ENCODE measurements at regions not wholly inside any gene's neighbourhood (a gene's known extent, or its start where the extent isn't known, plus 50 kb on each side); places are given as distances from the start of the nearest gene placed in this dataset.

DNA sequence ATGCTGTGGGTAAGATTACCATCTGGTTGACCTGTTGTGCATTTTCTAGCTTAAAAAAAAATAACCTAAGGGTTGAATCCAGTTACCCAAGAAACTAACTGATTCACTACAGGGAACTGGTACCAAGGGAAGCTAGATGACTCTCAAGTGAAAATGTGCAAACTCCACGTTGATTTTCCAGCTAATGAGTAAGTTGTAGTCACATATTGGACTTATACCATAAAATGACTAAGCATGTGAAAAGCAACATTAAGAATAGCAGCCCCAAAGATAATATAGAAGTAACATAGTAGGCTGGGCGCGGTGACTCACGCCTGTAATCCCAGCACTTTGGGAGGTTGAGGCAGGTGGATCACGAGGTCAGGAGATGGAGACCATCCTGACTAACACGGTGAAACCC is 270.9 kb downstream of the SPRY1 start:
- Histone ChIP-seq H3K4me3 (ENCODE audit: low read length in 2 of 2) (no peak overlapping the region), H3K36me3 (ENCODE audit: insufficient read depth, low read length) (no peaks in the 10 kb centered on the region), H3K27me3 (ENCODE audit: insufficient read depth, low read length) (no peaks in the 10 kb centered on the region), H3K27ac (ENCODE audit: low read depth, low read length) (no peak overlapping the region), H3K9me3 (ENCODE audit: control insufficient read depth in 1 of 2, low read length in 2 of 2) (no peaks in the 10 kb centered on the region), H3K4me1 (ENCODE audit: insufficient read depth, low read length) (no peaks in the 10 kb centered on the region)
- Mint-ChIP-seq H3K27ac (no peak overlapping the region), H3K9me3 (no peaks in the 10 kb centered on the region), H3K4me3 (no peak overlapping the region), H3K36me3 (no peaks in the 10 kb centered on the region), H3K27me3 (peaks cover 2 to 4% of the 10 kb centered on the region in 2 donors), H3K4me1 (peaks cover 1 to 7% (median 5%) of the 10 kb centered on the region in 4 donors)
- no peak for DNase-seq
- ChIA-PET POLR2A (ENCODE audit: partially characterized antibody) (no interaction called here), CTCF (ENCODE audit: partially characterized antibody) (no interaction called here)
- intact Hi-C loops (cut with micrococcal nuclease): no loop called here

GRCh38 chr4:123667991-123668390 is 271.4 kb downstream of the SPRY1 start:
- Histone ChIP-seq H3K9me3 (ENCODE audit: control insufficient read depth in 1 of 2, low read length in 2 of 2) (no peaks in the 10 kb centered on the region), H3K27ac (ENCODE audit: low read depth, low read length) (no peak overlapping the region), H3K27me3 (ENCODE audit: insufficient read depth, low read length) (no peaks in the 10 kb centered on the region), H3K4me3 (ENCODE audit: low read length in 2 of 2) (no peak overlapping the region), H3K4me1 (ENCODE audit: insufficient read depth, low read length) (no peaks in the 10 kb centered on the region), H3K36me3 (ENCODE audit: insufficient read depth, low read length) (no peaks in the 10 kb centered on the region)
- H3K27ac Mint-ChIP-seq: no peak overlapping the region
- H3K27me3 Mint-ChIP-seq: peaks cover 2 to 4% of the 10 kb centered on the region in 2 donors
- no peaks in the 10 kb centered on the region for H3K9me3 Mint-ChIP-seq
- ChIA-PET POLR2A (ENCODE audit: partially characterized antibody) (no interaction called here), CTCF (ENCODE audit: partially characterized antibody) (no interaction called here)
- H3K36me3 Mint-ChIP-seq: no peaks in the 10 kb centered on the region
- H3K4me3 Mint-ChIP-seq: no peak overlapping the region
- intact Hi-C loops (cut with micrococcal nuclease): no loop called here
- peaks cover 1 to 7% (median 5%) of the 10 kb centered on the region in 4 donors for H3K4me1 Mint-ChIP-seq
- DNase-seq: no peak

GRCh38 chr4:123671636-123672404 is 275.2 kb downstream of the SPRY1 start:
- Mint-ChIP-seq H3K9me3 (peaks cover 0 to 1% (median 0%) of the 10 kb centered on the region in 8 donors), H3K36me3 (no peaks in the 10 kb centered on the region), H3K4me3 (peak overlapping the region in 2 of 8 donors; percentile 2 to 51), H3K27ac (no peak overlapping the region), H3K4me1 (peaks cover 1 to 7% (median 5%) of the 10 kb centered on the region in 4 donors), H3K27me3 (peaks cover 0 to 1% of the 10 kb centered on the region in 2 donors)
- Histone ChIP-seq H3K27me3 (ENCODE audit: insufficient read depth, low read length) (no peaks in the 10 kb centered on the region), H3K27ac (ENCODE audit: low read depth, low read length) (no peak overlapping the region), H3K4me3 (ENCODE audit: low read length in 2 of 2) (no peak overlapping the region), H3K36me3 (ENCODE audit: insufficient read depth, low read length) (no peaks in the 10 kb centered on the region), H3K4me1 (ENCODE audit: insufficient read depth, low read length) (no peaks in the 10 kb centered on the region), H3K9me3 (ENCODE audit: control insufficient read depth in 1 of 2, low read length in 2 of 2) (no peaks in the 10 kb centered on the region)
- POLR2A ChIA-PET (ENCODE audit: partially characterized antibody): no interaction called here
- intact Hi-C loops (cut with micrococcal nuclease): no loop called here
- CTCF ChIA-PET (ENCODE audit: partially characterized antibody): interaction anchor here (0.9 to 1.9 kb wide), 2 partner anchors 18 to 108 kb away, joined by 3 to 7 read pairs; no protein-coding TSS in a partner anchor
- DNase-seq: no peak

DNA sequence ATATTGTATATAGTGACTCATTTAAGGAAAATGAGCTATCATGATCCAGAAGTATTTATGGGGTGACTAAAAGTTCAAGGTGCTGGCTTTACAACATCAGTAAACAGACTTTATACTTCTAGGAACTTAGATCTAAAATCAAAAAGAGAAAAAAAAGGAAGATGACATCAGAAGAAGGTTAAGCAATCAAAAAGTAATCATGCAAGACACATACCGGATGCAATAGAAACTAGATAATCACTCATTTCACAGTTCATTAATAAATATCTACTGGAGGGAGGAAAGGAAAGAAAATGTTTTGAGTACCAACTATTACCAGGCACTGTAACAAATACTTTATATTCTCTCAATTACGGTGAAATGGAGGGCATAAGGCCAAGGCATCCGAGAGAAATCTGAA is 276.4 kb downstream of the SPRY1 start:
- H3K4me1 Mint-ChIP-seq: peaks cover 1 to 7% (median 5%) of the 10 kb centered on the region in 4 donors
- DNase-seq: no peak
- no peak overlapping the region for H3K4me3 Mint-ChIP-seq
- intact Hi-C loops (cut with micrococcal nuclease): no loop called here
- POLR2A ChIA-PET (ENCODE audit: partially characterized antibody): no interaction called here
- Histone ChIP-seq H3K9me3 (ENCODE audit: control insufficient read depth in 1 of 2, low read length in 2 of 2) (no peaks in the 10 kb centered on the region), H3K36me3 (ENCODE audit: insufficient read depth, low read length) (no peaks in the 10 kb centered on the region), H3K4me3 (ENCODE audit: low read length in 2 of 2) (no peak overlapping the region), H3K27ac (ENCODE audit: low read depth, low read length) (no peak overlapping the region), H3K4me1 (ENCODE audit: insufficient read depth, low read length) (no peaks in the 10 kb centered on the region), H3K27me3 (ENCODE audit: insufficient read depth, low read length) (no peaks in the 10 kb centered on the region)
- no peaks in the 10 kb centered on the region for H3K27me3 Mint-ChIP-seq
- H3K27ac Mint-ChIP-seq: no peak overlapping the region
- H3K36me3 Mint-ChIP-seq: no peaks in the 10 kb centered on the region
- CTCF ChIA-PET (ENCODE audit: partially characterized antibody): interaction anchor here (1.9 kb wide), 1 partner anchor 109 kb away, joined by 7 read pairs; no protein-coding TSS in a partner anchor
- peaks cover 0 to 1% (median 0%) of the 10 kb centered on the region in 8 donors for H3K9me3 Mint-ChIP-seq

- no peak for DNase-seq
- peak overlapping the region in 1 of 7 donors; percentile 3 for H3K27ac Mint-ChIP-seq
- CTCF ChIA-PET (ENCODE audit: partially characterized antibody): no interaction called here
- Histone ChIP-seq H3K4me3 (ENCODE audit: low read length in 2 of 2) (no peak overlapping the region), H3K27ac (ENCODE audit: low read depth, low read length) (no peak overlapping the region), H3K36me3 (ENCODE audit: insufficient read depth, low read length) (no peaks in the 10 kb centered on the region), H3K4me1 (ENCODE audit: insufficient read depth, low read length) (no peaks in the 10 kb centered on the region), H3K9me3 (ENCODE audit: control insufficient read depth in 1 of 2, low read length in 2 of 2) (no peaks in the 10 kb centered on the region), H3K27me3 (ENCODE audit: insufficient read depth, low read length) (no peaks in the 10 kb centered on the region)
- peaks cover 0 to 1% (median 0%) of the 10 kb centered on the region in 8 donors for H3K9me3 Mint-ChIP-seq
- intact Hi-C loops (cut with micrococcal nuclease): no loop called here
- no peak overlapping the region for H3K4me3 Mint-ChIP-seq
- H3K36me3 Mint-ChIP-seq: no peaks in the 10 kb centered on the region
- POLR2A ChIA-PET (ENCODE audit: partially characterized antibody): no interaction called here
- H3K27me3 Mint-ChIP-seq: peaks cover under 1 to 3% of the 10 kb centered on the region in 2 donors
- peaks cover 1 to 7% (median 5%) of the 10 kb centered on the region in 4 donors for H3K4me1 Mint-ChIP-seq
Measured at GRCh38 chr4:123673971-123674370, 277.4 kb downstream of the SPRY1 start.

DNA sequence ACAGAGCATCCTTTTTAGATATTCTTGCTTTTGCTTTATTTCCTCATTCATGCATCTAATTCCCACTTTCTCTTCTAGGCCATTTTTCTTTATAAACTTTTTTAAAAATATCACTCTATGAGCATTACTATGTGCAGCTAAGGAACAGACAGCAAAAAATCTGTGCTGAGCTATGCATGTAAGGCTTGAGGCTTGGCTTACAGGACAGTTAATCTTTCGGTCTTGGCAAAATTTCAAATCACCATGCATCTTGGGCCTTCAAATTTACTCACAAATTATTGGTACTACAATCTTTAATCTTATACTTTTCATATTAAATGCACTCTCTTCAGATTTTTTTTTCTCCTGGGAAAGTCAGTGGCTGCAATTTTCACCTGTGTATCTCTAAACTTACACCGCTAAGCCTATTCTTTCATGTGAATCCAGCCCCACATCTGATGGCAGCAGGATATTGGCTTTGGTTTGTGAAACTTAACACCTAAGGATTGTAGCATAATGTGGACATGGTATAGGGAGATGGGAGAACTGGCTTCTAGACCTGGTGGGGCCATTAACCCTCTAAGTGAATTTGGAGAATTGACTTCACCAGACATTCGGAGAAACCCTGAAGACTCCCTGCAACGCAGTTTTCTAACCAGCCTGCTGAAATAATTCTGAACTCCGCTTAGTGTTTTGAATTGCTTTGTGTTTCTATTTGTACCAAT is 278.3 kb downstream of the SPRY1 start:
- Mint-ChIP-seq H3K27ac (no peak overlapping the region), H3K36me3 (no peaks in the 10 kb centered on the region), H3K4me3 (no peak overlapping the region), H3K4me1 (peaks cover 1 to 7% (median 5%) of the 10 kb centered on the region in 4 donors), H3K27me3 (peaks cover 3% of the 10 kb centered on the region in 2 donors), H3K9me3 (peaks cover 0 to 1% (median 0%) of the 10 kb centered on the region in 8 donors)
- H3K4me1 ChIP-seq (ENCODE audit: insufficient read depth, low read length): no peaks in the 10 kb centered on the region
- CTCF ChIA-PET (ENCODE audit: partially characterized antibody): no interaction called here
- H3K27ac ChIP-seq (ENCODE audit: low read depth, low read length): no peak overlapping the region
- no peaks in the 10 kb centered on the region for H3K27me3 ChIP-seq (ENCODE audit: insufficient read depth, low read length)
- no peaks in the 10 kb centered on the region for H3K9me3 ChIP-seq (ENCODE audit: control insufficient read depth in 1 of 2, low read length in 2 of 2)
- DNase-seq: no peak
- H3K36me3 ChIP-seq (ENCODE audit: insufficient read depth, low read length): no peaks in the 10 kb centered on the region
- POLR2A ChIA-PET (ENCODE audit: partially characterized antibody): no interaction called here
- no peak overlapping the region for H3K4me3 ChIP-seq (ENCODE audit: low read length in 2 of 2)
- intact Hi-C loops (cut with micrococcal nuclease): no loop called here

GRCh38 chr4:123675567-123675966 is 279.0 kb downstream of the SPRY1 start:
- Histone ChIP-seq H3K4me3 (ENCODE audit: low read length in 2 of 2) (no peak overlapping the region), H3K27ac (ENCODE audit: low read depth, low read length) (no peak overlapping the region), H3K9me3 (ENCODE audit: control insufficient read depth in 1 of 2, low read length in 2 of 2) (no peaks in the 10 kb centered on the region), H3K27me3 (ENCODE audit: insufficient read depth, low read length) (no peaks in the 10 kb centered on the region), H3K36me3 (ENCODE audit: insufficient read depth, low read length) (no peaks in the 10 kb centered on the region), H3K4me1 (ENCODE audit: insufficient read depth, low read length) (no peaks in the 10 kb centered on the region)
- ChIA-PET CTCF (ENCODE audit: partially characterized antibody) (no interaction called here), POLR2A (ENCODE audit: partially characterized antibody) (no interaction called here)
- peak overlapping the region in 1 of 8 donors; percentile 3 for H3K4me3 Mint-ChIP-seq
- H3K9me3 Mint-ChIP-seq: peaks cover 0 to 1% (median 0%) of the 10 kb centered on the region in 8 donors
- no peak overlapping the region for H3K27ac Mint-ChIP-seq
- peaks cover 1 to 7% (median 5%) of the 10 kb centered on the region in 4 donors for H3K4me1 Mint-ChIP-seq
- peaks cover 3% of the 10 kb centered on the region in 2 donors for H3K27me3 Mint-ChIP-seq
- DNase-seq: no peak
- intact Hi-C loops (cut with micrococcal nuclease): no loop called here
- H3K36me3 Mint-ChIP-seq: no peaks in the 10 kb centered on the region
